GM19238 (cell line): ENCODE measurements at regions not wholly inside any gene's neighbourhood (a gene's known extent, or its start where the extent isn't known, plus 50 kb on each side); places are given as distances from the start of the nearest gene placed in this dataset.

Source experiments
- DNase-seq: peaks from one replicate; pipeline ENCODE4 v3.0.0; 2011; ENCODE audit warnings: low spot score; ENCODE audit not compliant: insufficient read length

DNA sequence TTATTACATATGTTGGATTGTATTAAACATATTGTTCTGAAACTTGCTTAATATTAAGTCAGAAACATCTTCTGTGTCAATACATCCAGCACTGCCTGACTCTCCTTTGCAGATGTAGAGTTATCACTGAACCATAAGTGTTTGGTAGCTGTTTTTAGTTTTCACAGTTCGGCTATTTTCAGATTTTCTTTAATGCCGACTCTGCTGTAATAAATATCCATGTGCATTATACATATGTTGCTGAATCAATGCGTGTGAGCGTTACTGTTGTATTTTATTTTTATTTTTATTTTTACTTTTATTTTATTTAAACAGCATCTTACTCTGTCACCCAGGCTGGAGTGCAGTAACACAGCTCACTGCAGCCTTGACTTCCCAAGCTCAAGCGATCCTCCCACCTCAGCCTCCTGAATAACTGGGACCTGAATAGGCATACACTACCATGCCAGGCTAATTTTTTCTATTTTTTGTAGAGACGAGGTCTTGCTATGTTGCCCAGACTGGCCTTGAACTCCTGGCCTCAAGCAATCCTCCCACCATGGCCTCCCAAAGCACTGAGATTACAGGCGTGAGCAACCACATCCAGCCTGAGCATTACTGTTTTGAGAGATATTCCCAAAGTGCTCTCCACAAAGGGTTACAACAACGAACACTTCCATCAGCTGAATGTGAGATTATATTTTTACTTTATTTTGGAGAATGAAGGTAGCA, 50.7 kb upstream of the NOCT start:
- DNase-seq, result no peak

DNA sequence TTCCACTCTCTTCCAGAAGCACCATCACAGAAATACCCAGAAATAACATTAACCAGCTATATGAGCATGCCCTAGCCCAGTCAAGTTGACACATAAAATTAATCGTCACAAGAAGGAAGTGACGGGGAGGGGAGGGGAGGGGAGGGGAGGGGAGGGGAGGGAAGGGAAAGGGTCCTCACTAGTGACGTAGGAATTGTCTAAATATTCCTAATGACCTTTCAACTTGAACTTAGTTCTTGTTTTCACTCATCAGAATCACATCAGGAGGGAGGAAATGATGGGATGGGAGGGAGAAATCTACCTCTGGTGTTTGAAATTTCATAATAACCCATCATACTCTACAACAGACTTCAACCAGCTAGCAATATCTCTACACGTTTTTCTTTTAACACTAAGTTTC, 52.2 kb upstream of the NOCT start:
- no peak for DNase-seq

DNA sequence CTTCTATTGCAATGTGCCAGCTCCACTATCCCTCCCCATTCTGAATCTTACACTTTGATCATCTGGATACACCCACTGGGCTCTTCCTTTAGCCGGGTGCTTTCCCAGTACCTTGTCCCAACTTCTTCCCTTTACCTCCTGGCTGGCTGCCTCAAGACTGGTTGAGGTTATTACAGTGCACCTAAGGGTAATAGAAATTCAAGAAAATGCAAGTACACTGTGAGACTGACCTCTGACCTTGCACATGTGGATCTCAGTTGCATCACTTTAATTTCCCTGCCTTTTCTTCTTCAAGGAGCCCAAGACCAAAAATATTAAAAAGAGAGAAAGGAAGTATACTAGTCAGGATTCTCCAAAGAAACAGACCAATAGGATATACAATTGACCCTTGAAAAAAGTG, 53.9 kb upstream of the NOCT start:
- no peak for DNase-seq

DNA sequence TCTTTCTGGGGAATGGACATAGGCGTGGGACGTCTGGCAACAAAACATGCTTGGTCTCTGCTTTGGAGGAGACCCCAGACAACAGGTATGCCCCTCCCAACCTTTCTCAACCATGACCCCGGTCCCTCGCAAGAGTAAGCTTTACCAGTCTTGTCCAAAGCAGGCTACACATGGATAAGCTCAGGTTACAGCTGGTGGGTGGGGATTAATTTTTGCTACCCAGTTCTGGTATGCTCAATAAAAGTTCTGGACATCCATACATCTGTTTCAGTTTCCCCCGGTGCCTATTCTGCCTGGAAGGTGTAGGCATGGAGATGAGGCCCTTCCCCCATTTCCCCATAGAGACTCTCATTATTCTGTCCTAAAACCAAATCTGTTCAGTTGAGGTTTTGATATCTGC, 54.5 kb upstream of the NOCT start:
- no peak for DNase-seq

DNA sequence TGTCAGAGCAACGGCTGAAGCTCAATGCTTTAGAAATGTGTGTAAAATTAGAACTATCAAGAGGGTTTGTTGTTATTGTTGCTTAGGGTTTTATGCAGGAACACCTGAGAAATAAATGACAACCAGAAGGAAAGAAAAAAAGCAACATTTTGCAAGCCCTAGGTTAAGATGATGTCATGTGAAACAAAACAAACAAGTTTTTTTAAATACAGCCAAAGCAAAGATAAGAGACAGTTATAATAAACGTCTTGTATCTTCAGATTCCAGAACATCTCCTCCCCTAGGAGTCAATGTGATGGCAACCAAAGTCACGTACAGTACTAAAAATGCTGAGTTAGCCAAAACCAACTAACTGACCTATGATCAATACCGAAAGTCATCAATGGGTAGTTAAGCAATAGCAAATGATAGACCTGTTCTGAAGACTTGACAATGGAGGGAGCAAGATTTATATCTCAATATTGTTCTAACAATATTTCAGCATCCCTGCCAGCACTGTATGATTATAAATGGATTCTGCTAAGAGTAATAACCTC, 55.3 kb upstream of the NOCT start:
- DNase-seq, result no peak

DNA sequence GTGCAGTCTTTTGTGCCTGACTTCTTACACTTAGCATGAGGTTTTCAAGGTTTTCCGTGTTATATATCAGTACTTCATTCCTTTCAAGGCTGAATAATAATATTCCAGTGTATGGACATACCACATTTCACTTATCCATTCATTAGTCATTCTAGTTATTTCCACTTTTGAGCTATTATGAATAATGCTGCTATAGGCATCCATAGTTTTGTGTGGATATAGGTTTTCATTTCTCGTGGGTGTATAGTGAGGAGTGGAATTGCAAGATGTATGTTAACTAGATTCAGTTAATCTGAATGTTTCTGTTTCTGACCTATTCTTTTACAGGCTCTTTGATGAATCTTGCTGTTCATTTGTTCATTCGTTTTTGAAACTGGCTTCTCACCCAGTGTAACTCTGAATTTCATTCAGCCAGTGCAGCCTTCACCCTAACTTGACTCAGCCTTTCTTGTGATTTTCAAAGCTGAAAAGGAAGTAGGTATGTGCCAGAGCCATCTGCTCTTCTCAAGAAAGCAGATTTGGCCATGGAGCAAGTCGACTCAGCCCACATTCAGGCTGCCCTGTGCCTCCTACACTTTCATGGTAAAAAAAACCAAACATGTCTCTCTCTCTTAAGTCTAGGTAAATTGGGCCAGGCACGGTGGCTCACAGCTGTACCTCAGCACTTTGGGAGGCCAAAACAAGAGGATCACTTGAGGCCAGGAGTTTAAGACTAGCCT, 56.3 kb upstream of the NOCT start:
- DNase-seq, result no peak

DNA sequence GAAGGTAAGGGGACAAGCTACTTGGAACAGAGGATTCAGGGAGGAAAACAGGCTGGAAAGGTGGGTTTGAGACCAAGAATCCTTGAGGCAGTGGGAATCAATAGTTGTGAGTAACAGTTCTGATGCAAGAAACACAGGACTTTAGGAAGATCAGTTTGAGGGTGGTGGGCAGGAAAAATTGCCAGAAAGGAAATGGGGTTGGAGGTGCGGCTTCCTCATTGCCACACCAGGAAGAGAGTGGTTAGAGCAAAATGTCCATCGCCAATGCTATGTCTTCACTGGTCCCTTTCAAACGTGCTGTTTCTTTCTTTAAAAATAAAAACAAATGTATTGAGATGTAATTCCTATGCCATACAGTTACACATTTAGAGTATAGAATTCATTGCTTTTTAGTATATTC, 57.1 kb upstream of the NOCT start:
- DNase-seq, result no peak

DNA sequence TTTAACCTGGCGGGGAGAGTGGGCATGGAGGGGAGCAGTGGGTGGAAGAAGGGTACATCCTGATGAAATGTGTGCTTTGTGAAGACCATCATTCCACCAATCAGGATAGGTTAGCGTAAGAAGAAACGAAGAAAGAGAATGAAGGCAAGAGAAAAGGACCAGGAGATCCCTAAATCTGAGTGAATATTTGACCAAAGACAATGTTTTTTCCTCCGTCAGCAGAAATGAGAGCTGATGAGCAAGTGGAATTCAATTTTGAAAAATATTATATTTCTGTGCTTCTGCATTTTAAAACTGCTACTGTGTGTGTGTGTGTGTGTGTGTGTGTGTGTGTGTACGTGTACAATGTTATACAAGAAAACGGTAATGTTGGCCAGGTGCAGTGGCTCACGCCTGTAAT, 58.3 kb upstream of the NOCT start:
- DNase-seq, result no peak

DNA sequence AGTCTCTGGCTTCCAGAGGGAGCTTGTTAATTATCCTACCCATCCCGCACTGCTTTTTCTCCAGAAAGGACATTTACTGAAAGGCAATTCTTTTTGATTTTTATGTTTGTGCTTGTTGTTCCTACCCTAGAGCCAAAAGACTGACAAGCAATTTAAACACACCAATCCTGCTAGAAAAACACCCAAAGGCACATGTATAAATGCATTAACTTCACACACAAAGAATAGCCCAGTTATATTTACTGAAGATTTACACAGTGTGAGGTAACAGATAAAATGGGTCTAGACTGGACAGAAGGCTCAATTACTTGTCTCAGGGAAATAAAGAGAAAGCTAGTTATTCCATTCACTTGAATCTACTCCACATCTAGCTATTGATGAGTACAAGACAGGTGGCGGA, 61.2 kb upstream of the NOCT start:
- no peak for DNase-seq

DNA sequence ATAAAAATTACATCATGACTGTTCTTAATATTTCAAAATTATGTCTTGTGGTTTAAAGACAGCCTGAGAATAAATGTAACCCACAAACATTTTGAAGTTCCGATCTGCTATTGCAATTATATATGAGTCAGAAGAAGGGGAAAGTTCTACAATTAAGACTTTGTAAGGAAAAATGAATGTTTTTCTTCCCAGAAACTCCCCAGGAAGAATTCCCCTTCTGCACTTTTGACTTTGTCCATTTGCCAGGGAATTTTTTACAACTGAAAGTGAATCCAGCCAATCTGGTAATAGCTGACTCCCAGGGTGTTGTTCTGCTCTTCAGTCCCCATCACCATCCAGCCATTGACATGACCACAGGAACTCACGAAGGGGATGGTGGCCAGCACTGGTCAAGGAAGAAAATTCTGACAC, 61.6 kb upstream of the NOCT start:
- no peak for DNase-seq

DNA sequence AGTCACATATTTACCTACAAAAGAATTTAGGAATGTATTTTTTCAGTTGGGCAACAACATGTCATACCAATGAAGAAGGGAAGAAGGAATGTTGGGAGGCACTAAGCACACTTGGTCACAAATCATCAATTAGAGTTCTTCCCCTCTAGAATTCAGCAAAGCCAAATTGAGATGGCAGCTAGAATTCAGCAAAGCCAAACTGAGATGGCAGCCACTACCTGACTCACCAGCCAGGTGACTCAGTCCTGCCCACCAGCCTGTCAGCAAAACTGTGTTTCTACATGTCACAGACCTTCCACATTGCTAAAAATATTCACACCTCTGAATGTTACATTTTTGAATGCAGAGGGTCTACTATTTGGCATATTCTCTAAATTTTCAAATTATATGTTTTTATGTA, 63.2 kb upstream of the NOCT start:
- no peak for DNase-seq

DNA sequence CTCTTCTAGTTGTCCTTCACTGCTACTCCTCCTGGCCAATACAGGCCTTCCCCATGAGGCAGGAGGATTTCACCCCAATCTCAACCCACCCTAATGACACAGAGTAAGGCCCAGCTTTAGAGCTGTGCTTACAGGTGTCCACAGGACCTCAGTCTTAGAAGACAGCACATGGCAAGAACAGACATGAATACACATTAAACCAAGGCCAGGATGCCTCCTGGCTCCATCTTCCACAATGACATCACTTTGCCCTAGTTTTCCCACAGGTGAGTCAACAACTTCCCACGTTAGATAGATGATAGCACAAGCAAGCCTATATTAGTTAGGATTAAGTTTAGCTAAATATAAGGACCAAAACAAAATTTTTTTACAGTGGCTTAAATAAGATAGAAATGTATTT, 63.8 kb upstream of the NOCT start:
- DNase-seq, result no peak

DNA sequence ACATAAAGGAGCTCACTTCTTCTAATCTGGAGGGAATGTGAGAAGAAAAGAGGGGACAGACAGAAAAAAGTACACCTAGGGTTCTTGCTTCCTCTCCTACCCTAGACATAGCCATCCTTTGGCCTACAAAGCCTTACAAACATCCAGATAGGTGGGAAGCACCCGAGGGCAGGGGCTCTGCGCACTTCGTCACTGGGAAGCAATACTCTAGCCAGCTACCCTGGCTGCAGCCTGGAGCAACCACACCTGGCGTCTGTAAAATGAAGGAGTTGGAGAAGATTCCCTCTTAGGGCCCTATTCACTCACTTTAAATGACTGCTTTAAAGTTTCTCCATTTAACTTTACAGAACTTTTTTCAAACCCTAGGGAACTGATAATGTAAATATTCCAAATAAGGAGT, 65.7 kb upstream of the NOCT start:
- no peak for DNase-seq

DNA sequence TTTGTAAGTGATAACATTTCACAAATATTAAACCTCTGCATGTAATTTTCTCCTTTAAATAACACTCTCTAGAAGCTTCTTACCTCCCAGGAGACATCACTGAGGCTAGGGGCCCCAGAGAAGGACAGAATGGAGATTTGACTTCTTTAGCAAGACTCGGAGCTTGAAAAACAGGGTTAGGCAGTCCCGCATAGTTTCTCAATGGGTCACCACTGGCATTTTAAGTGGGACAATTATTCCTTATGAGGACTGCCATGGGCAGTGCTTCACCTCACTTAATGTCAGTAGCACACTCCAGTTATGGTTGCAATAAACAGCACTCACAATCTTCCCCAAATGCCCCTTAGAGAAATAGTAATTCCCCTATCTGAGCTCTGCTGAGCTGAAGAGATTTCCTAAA, 66.7 kb upstream of the NOCT start:
- no peak for DNase-seq

DNA sequence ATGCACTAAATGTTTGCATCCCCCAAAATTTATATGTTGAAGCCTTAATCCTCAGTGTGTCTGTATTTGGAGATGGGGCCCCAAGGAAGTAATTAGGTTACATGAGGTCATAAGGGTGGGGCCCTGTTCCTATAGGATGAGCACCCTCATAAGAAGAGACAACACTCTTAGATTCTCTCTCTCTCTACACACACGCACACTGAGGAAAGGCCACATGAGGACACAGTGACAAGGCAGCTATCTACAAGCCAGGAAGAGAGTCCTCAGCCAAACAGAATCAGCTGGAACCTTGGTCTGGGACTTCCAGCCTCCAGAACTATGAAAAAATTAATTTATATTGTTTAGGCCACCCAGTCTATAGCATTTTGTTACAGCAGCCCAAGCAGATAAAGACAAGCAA, 69.3 kb upstream of the NOCT start:
- no peak for DNase-seq

DNA sequence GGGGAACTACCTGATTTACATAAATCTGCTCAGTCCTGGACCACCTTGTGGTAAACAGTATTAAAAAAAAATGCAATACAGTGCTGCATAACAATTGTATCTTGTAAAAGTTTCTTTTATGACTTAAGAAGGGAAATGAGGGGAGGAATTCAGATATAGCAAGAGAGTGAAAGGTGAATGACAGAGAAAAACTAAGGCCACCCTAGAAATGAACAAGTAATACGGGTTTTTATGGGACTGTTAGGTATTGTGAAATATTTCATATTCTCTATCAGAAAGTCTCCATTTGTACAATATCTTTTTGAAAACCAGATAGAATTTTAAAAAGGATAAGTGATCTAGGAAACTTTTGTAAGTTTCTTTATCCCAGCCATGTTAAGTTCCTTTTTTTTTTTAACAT, 69.7 kb upstream of the NOCT start:
- no peak for DNase-seq

DNA sequence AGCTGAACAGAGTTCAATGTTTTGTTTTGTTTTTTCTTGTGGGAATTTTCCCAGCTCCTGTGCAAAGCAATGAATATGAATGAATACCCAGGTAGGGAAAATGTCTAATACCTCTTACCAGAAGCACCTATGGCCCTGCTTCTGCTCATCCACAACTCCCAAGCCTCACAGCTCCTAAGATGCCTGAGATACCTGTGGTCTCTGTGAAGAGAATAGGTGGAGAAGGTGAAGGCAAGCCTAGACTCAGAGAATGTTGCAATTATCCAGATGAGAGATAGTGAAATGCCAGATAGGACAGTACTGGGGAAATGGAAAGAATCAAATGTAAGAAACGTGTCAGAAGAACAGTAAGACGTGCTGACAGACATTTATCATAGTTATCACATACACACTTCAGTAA, 70.2 kb upstream of the NOCT start:
- DNase-seq, result no peak

DNA sequence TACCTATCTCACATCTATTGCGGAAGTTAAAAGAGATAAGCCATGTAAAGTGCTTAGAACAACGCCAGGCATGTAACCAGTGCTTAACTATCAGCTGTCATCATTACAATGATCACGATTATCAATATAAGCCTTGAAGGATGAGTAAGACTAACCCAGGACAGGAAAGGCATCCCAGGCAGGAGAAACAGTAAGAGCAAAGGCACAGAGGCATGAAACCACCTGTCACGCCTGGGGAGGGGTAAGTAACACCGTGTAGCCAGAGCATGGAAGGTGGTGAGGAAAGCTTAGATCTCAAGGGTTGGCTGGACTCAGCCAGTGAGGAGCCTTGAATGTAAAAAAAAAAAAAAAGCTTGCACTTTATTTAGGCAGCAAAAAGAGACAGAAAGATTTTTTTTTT, 71.7 kb upstream of the NOCT start:
- no peak for DNase-seq

DNA sequence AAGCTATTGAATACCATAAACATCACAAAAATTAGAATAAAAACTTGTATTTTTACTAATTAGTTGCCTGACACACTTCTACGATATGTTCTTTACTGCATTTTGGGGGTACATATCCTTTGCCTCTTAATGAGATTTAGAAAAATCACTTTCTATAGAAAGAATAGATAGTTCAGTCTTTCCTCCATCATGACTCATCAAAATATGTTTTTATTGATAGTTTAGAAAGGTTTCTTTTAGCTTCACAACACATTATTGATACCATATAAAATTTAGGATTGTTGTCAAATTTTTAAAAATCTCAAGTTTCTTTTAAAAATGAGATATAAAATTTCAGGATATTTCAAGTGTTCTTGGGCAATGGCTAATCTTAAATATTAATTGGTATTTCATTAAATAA, 74.5 kb upstream of the NOCT start:
- DNase-seq, result no peak

DNA sequence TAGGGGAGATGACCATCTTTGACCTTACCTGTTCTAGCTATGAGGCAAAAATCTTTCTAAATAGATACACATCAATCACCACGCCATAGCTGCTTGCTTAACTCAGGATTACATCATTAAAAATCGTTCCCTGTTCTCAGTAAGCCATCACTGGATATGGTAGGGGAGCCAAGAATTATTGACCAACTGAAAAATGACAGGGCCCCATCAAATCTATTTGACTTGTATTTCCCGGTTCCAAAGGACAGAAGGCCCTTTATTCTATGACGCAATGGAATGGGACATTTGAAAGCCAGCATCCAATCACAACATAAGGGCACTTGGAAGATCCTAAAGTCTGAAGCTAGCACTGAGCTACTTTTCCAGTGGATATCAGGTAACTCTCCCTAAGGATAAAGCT, 75.6 kb upstream of the NOCT start:
- no peak for DNase-seq

DNA sequence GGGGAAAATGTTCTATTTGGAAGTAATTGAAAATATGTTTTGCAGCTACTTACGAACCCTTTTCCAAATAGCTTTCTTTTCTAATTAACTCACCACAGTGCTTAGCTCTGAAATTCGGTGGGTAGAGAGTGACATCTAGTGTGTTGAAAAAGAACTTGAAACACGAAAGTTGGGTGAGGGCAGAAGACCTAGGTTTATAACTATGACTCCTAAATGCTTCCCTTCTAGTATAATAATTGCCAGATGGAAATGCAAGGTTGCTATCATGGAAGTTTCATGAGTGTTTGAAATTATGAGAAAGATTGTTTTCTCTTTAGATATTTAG, 77.3 kb upstream of the NOCT start:
- no peak for DNase-seq

DNA sequence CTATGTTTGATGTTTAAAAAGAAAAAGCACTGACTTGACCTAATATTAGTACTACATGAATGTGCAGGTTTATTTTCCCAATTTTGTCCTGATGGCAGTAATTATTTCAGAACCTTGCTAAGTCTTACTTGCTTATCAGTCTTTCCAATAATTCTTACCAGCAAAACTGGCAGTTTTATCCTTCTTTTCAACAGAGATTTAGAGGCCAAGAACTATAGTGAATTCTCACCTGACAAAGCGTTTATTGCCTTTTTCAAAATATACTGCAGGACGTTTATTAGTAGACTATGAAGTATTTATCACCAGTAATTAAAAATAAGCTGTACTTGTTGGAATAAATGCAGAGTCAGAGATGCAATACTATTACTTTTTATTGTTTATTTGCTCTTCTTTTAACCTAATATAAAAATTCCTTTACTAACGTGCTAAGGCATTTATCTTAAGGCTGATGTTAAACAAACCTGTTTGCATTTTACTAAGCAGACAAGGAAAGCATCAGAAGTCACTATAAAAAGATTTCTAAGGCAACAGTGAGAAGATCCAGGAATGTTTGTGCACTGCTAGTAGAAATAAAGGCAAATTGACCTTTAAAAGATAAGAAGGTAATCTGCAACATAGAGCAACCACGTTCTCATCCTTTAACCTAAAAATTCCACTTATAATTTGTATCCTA, 80.3 kb upstream of the NOCT start:
- no peak for DNase-seq

DNA sequence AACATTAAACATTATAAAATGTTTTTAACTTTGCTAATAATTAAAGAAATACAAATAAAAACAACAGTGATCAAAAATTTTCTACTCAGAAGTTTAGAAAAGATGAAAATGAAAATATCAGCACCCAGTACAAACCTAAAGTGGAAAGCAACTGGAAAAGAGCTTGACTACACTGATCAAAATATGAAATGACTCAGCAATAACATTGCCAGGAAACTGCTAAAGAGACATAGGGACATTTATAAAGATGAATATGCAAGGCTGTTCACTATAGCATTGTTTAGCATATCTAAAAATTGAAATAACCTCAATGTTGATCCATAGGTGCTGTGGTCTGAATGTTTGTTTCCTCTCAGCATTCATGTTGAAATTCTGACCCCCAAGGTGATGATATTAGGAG, 88.5 kb upstream of the NOCT start:
- DNase-seq, result no peak
